ENCODE measurements at regions not wholly inside any gene's neighbourhood (a gene's known extent, or its start where the extent isn't known, plus 50 kb on each side); places are given as distances from the start of the nearest gene placed in this dataset.

DNA sequence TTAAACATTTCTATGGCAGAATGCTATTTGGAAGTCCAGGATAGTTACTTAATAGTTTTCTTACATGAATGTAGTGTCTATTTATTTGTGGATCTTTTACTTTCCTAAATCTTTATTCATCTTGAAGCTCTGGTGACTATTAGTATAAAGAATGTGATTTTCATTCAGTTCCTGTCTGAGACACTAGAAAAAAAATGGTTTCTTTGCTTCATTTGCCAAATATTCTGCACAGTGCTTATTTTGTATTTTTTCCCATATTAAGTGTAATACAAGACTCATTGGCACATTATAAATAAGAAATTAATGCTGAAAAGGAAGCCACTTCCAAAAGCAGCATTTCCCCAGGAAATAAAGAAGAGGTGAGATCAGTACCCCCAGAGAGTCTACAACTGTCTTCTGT is 109.8 kb downstream of the POSTN start:
- no peak for TF ChIP-seq NONO (IDR thresholded peaks at IDR 0.05; ENCODE audit: low read depth in 2 of 2, low read length in 1 of 2)
- TF ChIP-seq, protein P1, sequence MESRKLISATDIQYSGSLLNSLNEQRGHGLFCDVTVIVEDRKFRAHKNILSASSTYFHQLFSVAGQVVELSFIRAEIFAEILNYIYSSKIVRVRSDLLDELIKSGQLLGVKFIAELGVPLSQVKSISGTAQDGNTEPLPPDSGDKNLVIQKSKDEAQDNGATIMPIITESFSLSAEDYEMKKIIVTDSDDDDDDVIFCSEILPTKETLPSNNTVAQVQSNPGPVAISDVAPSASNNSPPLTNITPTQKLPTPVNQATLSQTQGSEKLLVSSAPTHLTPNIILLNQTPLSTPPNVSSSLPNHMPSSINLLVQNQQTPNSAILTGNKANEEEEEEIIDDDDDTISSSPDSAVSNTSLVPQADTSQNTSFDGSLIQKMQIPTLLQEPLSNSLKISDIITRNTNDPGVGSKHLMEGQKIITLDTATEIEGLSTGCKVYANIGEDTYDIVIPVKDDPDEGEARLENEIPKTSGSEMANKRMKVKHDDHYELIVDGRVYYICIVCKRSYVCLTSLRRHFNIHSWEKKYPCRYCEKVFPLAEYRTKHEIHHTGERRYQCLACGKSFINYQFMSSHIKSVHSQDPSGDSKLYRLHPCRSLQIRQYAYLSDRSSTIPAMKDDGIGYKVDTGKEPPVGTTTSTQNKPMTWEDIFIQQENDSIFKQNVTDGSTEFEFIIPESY (CRISPR knock-in tag; IDR thresholded peaks at IDR 0.05) = no peak
- TF ChIP-seq SIN3A (IDR thresholded peaks at IDR 0.05; ENCODE audit: borderline replicate concordance in 2 of 2, control insufficient read depth in 1 of 2, low read depth in 2 of 2, low read length in 2 of 2) = no peak
- no peak for TF ChIP-seq EGR1 (conservative IDR thresholded peaks at IDR 0.05)
- TF ChIP-seq MTF1 (CRISPR knock-in tag; IDR thresholded peaks at IDR 0.05; ENCODE audit: borderline replicate concordance) = no peak
- TF ChIP-seq, protein P2, sequence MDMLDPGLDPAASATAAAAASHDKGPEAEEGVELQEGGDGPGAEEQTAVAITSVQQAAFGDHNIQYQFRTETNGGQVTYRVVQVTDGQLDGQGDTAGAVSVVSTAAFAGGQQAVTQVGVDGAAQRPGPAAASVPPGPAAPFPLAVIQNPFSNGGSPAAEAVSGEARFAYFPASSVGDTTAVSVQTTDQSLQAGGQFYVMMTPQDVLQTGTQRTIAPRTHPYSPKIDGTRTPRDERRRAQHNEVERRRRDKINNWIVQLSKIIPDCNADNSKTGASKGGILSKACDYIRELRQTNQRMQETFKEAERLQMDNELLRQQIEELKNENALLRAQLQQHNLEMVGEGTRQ (CRISPR knock-in tag; IDR thresholded peaks at IDR 0.05) = no peak
- TF ChIP-seq FOS (IDR thresholded peaks at IDR 0.05; ENCODE audit: extremely low read depth, insufficient read length) = no peak
- TF ChIP-seq ZNF354B (CRISPR knock-in tag; IDR thresholded peaks at IDR 0.05) = no peak
- TF ChIP-seq ZKSCAN8 (CRISPR knock-in tag; IDR thresholded peaks at IDR 0.05) = no peak
- TF ChIP-seq EP300 (IDR thresholded peaks at IDR 0.05; ENCODE audit: low read length) = no peak
- TF ChIP-seq SMAD1 (IDR thresholded peaks at IDR 0.05; ENCODE audit: low read depth, low read length, partially characterized antibody) = no peak
